Colonic mucosa (tissue), 4 donors: ENCODE measurements at regions not wholly inside any gene's neighbourhood (a gene's known extent, or its start where the extent isn't known, plus 50 kb on each side); places are given as distances from the start of the nearest gene placed in this dataset.

Source experiments
- DNase-seq: peaks from one replicate; pipeline ENCODE4 v3.0.0-alpha.2; 2020
- H3K27ac ChIP-seq: fragments of 200-600 bp; one replicate; pipeline ENCODE4 v1.8.0; 2021
- H3K27me3 ChIP-seq: fragments of 200-600 bp; one replicate; pipeline ENCODE4 v1.8.0; 2021
- H3K36me3 ChIP-seq: fragments of 200-600 bp; one replicate; pipeline ENCODE4 v1.8.0; 2021
- H3K4me1 ChIP-seq: fragments of 200-600 bp; one replicate; pipeline ENCODE4 v1.8.0; 2021; ENCODE audit warnings: mild to moderate bottlenecking
- H3K4me3 ChIP-seq: fragments of 200-600 bp; one replicate; pipeline ENCODE4 v1.8.0; 2021
- H3K9ac ChIP-seq, 2 donors: one replicate each; pipeline ENCODE4 v1.7.0; 2013; ENCODE audit warnings: control low read depth in 2 of 2, low read depth in 2 of 2, low read length in 2 of 2
- H3K9me3 ChIP-seq: fragments of 200-600 bp; one replicate; pipeline ENCODE4 v1.8.0; 2021
- CTCF ChIP-seq: fragments of 200-600 bp; IDR thresholded peaks from one replicate; pipeline ENCODE4 v1.8.0; 2022; ENCODE audit warnings: antibody characterized with exemption, mild to moderate bottlenecking
- intact Hi-C: fragments of 100-400 bp; cut with DNase I; formaldehyde crosslinking; loops from one replicate; pipeline ENCODE4 v1.14.1; 2022
- donor health status: healthy.
- donor health status: DM: no; HTN: no; CAD: no.
- donor health status: DM: no; HTN: no; CAD: no.

GRCh38 chr10:62719061-62719460 is 85.5 kb upstream of the ADO start:
- Histone ChIP-seq H3K4me1 (no peaks in the 10 kb centered on the region), H3K27ac (no peak overlapping the region), H3K9me3 (no peaks in the 10 kb centered on the region), H3K36me3 (no peaks in the 10 kb centered on the region), H3K9ac (no peak overlapping the region), H3K27me3 (no peaks in the 10 kb centered on the region), H3K4me3 (no peak overlapping the region)
- intact Hi-C loops = no loop called here
- no peak for DNase-seq
- no peak for TF ChIP-seq CTCF

DNA sequence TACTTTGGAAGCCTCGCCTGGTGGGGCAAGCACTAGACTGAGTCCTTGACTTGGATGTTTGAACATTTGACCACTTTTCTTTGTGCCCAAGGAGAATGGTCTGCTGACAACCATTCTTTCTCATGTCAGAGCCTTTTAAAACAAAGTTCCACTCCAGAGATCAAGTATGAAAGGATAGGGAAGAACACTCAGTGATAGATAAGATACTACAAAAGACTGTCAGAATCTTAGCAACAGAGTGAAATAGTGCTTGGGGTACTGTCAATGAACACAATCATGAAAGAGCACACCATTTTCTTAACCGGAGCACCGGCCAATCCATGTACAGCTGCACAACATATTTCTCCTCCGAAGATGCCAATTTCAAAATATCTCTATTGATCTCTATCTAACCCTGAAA is 82.8 kb upstream of the ADO start:
- Histone ChIP-seq H3K9ac (no peak overlapping the region), H3K27me3 (no peaks in the 10 kb centered on the region), H3K4me1 (no peaks in the 10 kb centered on the region), H3K4me3 (no peak overlapping the region), H3K36me3 (no peaks in the 10 kb centered on the region), H3K9me3 (no peaks in the 10 kb centered on the region), H3K27ac (no peak overlapping the region)
- TF ChIP-seq CTCF = no peak
- no peak for DNase-seq
- intact Hi-C loops = no loop called here

DNA sequence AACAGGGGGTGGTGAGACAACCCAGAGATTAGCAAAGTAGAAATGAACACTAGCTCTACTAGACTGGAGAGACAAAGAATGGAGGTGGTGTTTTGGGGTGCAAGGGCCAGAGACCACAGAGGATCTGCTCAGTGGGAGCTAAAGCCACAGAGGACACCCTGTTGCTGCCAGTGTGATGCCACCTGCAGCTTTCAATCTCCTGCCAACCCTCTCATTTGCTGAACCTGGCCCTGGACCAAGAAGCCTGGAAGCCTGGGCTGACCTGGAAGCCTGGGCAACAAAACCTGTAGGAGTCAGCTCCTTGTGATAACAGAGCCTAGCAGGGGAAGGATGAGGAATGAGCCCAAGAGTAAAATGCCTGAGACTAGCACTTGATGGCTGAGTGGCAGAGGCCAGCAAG is 81.1 kb upstream of the ADO start:
- no peaks in the 10 kb centered on the region for H3K9me3 ChIP-seq
- TF ChIP-seq CTCF = no peak
- no peaks in the 10 kb centered on the region for H3K4me1 ChIP-seq
- H3K27ac ChIP-seq = no peak overlapping the region
- intact Hi-C loops = no loop called here
- no peak overlapping the region for H3K9ac ChIP-seq
- H3K4me3 ChIP-seq = no peak overlapping the region
- no peaks in the 10 kb centered on the region for H3K27me3 ChIP-seq
- DNase-seq = no peak
- H3K36me3 ChIP-seq = no peaks in the 10 kb centered on the region

GRCh38 chr10:62724465-62724864 is 80.1 kb upstream of the ADO start:
- Histone ChIP-seq H3K9ac (no peak overlapping the region), H3K36me3 (no peaks in the 10 kb centered on the region), H3K4me1 (no peaks in the 10 kb centered on the region), H3K9me3 (no peaks in the 10 kb centered on the region), H3K27ac (no peak overlapping the region), H3K4me3 (no peak overlapping the region), H3K27me3 (no peaks in the 10 kb centered on the region)
- DNase-seq = no peak
- TF ChIP-seq CTCF = no peak
- intact Hi-C loops = no loop called here

- no peak for TF ChIP-seq CTCF
- Histone ChIP-seq H3K36me3 (no peaks in the 10 kb centered on the region), H3K27ac (no peak overlapping the region), H3K4me1 (no peaks in the 10 kb centered on the region), H3K9ac (no peak overlapping the region), H3K4me3 (no peak overlapping the region), H3K9me3 (no peaks in the 10 kb centered on the region), H3K27me3 (no peaks in the 10 kb centered on the region)
- intact Hi-C loops = no loop called here
- no peak for DNase-seq
Measured at GRCh38 chr10:62726142-62726541, 78.4 kb upstream of the ADO start.

GRCh38 chr10:62726638-62727037 is 77.9 kb upstream of the ADO start:
- Histone ChIP-seq H3K36me3 (no peaks in the 10 kb centered on the region), H3K4me1 (no peaks in the 10 kb centered on the region), H3K9me3 (no peaks in the 10 kb centered on the region), H3K9ac (no peak overlapping the region), H3K27me3 (no peaks in the 10 kb centered on the region), H3K4me3 (no peak overlapping the region), H3K27ac (no peak overlapping the region)
- no peak for DNase-seq
- intact Hi-C loops = no loop called here
- no peak for TF ChIP-seq CTCF
